Calu3 (cell line): ENCODE measurements at regions not wholly inside any gene's neighbourhood (a gene's known extent, or its start where the extent isn't known, plus 50 kb on each side); places are given as distances from the start of the nearest gene placed in this dataset.

Experiments used
- BruUV-seq: library from RNA; stranded (reverse); fragments of 400-500 nt; replicated peaks from 2 replicates; lab custom pipeline; 2021; lab: Mats Ljungman, UMichigan
- CTCF ChIA-PET: fragments of 300-600 bp; sonication (Branson Sonifier 250); formaldehyde crosslinking; loops from one replicate; lab custom pipeline; 2022; ENCODE audit warnings: antibody characterized with exemption; lab: Charles Lee
- DNase-seq: peaks from one replicate; pipeline ENCODE4 v3.0.0; 2022
- H3K27ac Mint-ChIP-seq: one replicate; pipeline ENCODE4 v1.8.0; 2022; ENCODE audit warnings: mixed read lengths; ENCODE audit not compliant: unreplicated experiment
- H3K27me3 Mint-ChIP-seq: one replicate; pipeline ENCODE4 v1.8.0; 2022; ENCODE audit warnings: mixed read lengths; ENCODE audit not compliant: unreplicated experiment
- H3K36me3 Mint-ChIP-seq: one replicate; pipeline ENCODE4 v1.8.0; 2022; ENCODE audit warnings: mild to moderate bottlenecking, moderate library complexity, mixed read lengths; ENCODE audit not compliant: insufficient read depth, unreplicated experiment
- H3K4me1 Mint-ChIP-seq: one replicate; pipeline ENCODE4 v1.8.0; 2022; ENCODE audit warnings: mild to moderate bottlenecking, low read depth, mixed read lengths; ENCODE audit not compliant: unreplicated experiment
- H3K4me3 Mint-ChIP-seq: one replicate; pipeline ENCODE4 v1.8.0; 2022; ENCODE audit warnings: mild to moderate bottlenecking, low read depth, moderate library complexity, mixed read lengths; ENCODE audit not compliant: unreplicated experiment
- H3K9me3 Mint-ChIP-seq: one replicate; pipeline ENCODE4 v1.8.0; 2022; ENCODE audit warnings: low read depth, mixed read lengths; ENCODE audit not compliant: unreplicated experiment
- intact Hi-C: fragments of 100-400 bp; cut with micrococcal nuclease; formaldehyde crosslinking; loops from one replicate; pipeline ENCODE4 v1.10.0; 2022; ENCODE audit not compliant: unreplicated experiment
- TF ChIP-seq, protein P1 (sequence below): fragments of 200-600 bp; IDR thresholded peaks from one replicate; pipeline ENCODE4 v1.8.0; 2022; ENCODE audit warnings: antibody characterized with exemption; ENCODE audit not compliant: unreplicated experiment

DNA sequence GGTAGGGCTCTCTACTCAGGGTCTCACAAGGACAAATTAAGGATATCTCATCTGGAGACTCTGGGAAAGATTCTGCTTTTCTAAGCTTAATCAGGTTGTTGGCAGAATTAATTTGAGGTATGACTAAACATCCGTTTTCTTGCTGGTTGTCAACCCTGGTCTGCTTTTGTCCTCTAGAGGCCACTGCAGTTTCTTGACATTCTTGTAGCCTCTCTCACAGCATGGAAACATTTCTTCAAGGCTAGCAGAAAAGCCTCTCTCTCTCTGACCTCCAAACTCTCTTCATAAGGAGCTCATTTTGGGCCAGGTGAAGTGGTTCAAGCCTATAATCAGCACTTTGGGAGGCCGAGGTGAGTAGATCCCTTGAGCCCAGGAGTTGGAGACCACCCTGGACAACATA, 749.5 kb upstream of the PCDH7 start:
- no peak overlapping the region for H3K27ac Mint-ChIP-seq
- H3K36me3 Mint-ChIP-seq, result no peaks in the 10 kb centered on the region
- CTCF ChIA-PET, result no interaction called here
- TF ChIP-seq, protein P1, sequence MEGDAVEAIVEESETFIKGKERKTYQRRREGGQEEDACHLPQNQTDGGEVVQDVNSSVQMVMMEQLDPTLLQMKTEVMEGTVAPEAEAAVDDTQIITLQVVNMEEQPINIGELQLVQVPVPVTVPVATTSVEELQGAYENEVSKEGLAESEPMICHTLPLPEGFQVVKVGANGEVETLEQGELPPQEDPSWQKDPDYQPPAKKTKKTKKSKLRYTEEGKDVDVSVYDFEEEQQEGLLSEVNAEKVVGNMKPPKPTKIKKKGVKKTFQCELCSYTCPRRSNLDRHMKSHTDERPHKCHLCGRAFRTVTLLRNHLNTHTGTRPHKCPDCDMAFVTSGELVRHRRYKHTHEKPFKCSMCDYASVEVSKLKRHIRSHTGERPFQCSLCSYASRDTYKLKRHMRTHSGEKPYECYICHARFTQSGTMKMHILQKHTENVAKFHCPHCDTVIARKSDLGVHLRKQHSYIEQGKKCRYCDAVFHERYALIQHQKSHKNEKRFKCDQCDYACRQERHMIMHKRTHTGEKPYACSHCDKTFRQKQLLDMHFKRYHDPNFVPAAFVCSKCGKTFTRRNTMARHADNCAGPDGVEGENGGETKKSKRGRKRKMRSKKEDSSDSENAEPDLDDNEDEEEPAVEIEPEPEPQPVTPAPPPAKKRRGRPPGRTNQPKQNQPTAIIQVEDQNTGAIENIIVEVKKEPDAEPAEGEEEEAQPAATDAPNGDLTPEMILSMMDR, result no peak
- no peak overlapping the region for H3K4me3 Mint-ChIP-seq
- H3K9me3 Mint-ChIP-seq, result no peaks in the 10 kb centered on the region
- no peaks in the 10 kb centered on the region for H3K4me1 Mint-ChIP-seq
- intact Hi-C loops, result no loop called here
- no peak for DNase-seq
- no peaks in the 10 kb centered on the region for H3K27me3 Mint-ChIP-seq
- no TSS peak for BruUV-seq

DNA sequence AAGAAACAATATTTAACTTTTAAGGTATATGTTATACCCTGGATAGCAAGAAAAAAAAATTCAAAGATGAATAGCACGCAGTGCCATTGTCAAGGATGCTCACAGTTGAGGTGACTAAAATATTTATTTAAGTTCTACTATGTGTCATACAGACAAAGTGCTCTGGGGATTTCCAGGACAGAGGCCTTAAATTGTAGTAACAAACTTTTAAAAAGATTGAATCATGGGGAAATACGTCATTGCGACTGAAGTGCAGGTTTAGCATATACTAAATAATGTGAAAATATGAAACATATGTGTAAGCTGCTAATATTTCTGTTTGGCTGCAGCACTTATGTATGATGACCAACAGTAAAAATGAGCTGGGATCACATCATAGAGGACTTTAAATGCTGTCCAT, 748.0 kb upstream of the PCDH7 start:
- Mint-ChIP-seq H3K4me1 (no peaks in the 10 kb centered on the region), H3K9me3 (no peaks in the 10 kb centered on the region), H3K36me3 (no peaks in the 10 kb centered on the region), H3K4me3 (no peak overlapping the region), H3K27me3 (no peaks in the 10 kb centered on the region), H3K27ac (no peak overlapping the region)
- intact Hi-C loops, result no loop called here
- DNase-seq, result no peak
- CTCF ChIA-PET, result no interaction called here
- BruUV-seq, result no TSS peak
- TF ChIP-seq, protein P1, result no peak

DNA sequence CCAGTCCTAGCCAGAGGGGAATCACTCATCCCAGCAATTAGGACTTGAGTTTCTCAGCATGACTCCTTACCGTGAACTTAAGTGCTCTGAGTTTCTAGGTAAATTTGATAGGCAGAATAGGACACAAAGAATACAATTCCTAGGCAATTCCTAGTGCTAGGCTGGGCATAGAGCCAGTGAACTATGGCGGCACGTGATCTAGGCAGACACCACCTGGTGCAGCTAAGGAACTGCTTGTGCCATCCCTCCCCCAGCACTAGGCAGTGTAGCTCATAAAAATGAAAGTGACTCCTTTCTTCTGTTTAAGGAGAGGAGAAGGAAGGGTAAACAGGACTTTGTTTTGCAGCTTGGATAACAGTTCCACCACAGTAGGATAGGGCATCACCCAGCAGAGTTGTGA, 736.3 kb upstream of the PCDH7 start:
- Mint-ChIP-seq H3K36me3 (no peaks in the 10 kb centered on the region), H3K27me3 (no peaks in the 10 kb centered on the region), H3K9me3 (peaks cover 3% of the 10 kb centered on the region), H3K27ac (no peak overlapping the region), H3K4me3 (no peak overlapping the region), H3K4me1 (no peaks in the 10 kb centered on the region)
- TF ChIP-seq, protein P1, result no peak
- intact Hi-C loops, result no loop called here
- CTCF ChIA-PET, result no interaction called here
- no TSS peak for BruUV-seq
- DNase-seq, result no peak

DNA sequence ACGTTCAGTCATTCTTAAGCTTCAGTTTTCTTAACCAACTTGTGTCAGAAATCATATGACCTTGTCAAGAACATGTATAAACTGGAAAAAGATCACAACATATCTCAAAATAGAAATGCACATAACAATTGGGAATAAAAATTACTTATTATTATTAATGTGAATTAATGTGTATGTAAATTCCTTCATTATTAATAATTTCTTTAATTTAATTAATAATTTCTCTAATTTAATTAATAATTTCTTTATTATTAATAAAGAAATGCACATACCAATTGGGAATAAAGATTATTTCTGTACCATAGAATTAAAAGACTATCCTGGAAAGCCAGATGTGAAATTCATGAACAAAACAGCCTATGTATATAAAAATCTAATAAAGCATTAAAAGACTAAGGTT, 718.5 kb upstream of the PCDH7 start:
- no peaks in the 10 kb centered on the region for H3K27me3 Mint-ChIP-seq
- no peak for DNase-seq
- H3K4me3 Mint-ChIP-seq, result no peak overlapping the region
- H3K9me3 Mint-ChIP-seq, result peaks cover 5% of the 10 kb centered on the region
- no peak overlapping the region for H3K27ac Mint-ChIP-seq
- BruUV-seq, result no TSS peak
- no peaks in the 10 kb centered on the region for H3K36me3 Mint-ChIP-seq
- intact Hi-C loops, result no loop called here
- TF ChIP-seq, protein P1, result no peak
- no peaks in the 10 kb centered on the region for H3K4me1 Mint-ChIP-seq
- CTCF ChIA-PET, result no interaction called here
